Fibroblast of lung (primary cell): ENCODE measurements at regions not wholly inside any gene's neighbourhood (a gene's known extent, or its start where the extent isn't known, plus 50 kb on each side); places are given as distances from the start of the nearest gene placed in this dataset.

Experiments
- EZH2 ChIP-seq: IDR thresholded peaks from 2 replicates; pipeline ENCODE4 v1.5.1; 2012; ENCODE audit warnings: low read length, control low read depth, mild to moderate bottlenecking; ENCODE audit errors: missing control alignments
- TF ChIP-seq, protein P1 (sequence below), 2 donors: IDR thresholded peaks in 1 of 2; conservative IDR thresholded peaks in 1 of 2; 1 replicate in 1 of 2; 2 replicates in 1 of 2; pipeline ENCODE4 v1.5.1; 2011 to 2012; ENCODE audit warnings: low read length in 2 of 2, control low read depth in 1 of 2, inconsistent platforms in 1 of 2, low read depth in 1 of 2, mild to moderate bottlenecking in 1 of 2

DNA sequence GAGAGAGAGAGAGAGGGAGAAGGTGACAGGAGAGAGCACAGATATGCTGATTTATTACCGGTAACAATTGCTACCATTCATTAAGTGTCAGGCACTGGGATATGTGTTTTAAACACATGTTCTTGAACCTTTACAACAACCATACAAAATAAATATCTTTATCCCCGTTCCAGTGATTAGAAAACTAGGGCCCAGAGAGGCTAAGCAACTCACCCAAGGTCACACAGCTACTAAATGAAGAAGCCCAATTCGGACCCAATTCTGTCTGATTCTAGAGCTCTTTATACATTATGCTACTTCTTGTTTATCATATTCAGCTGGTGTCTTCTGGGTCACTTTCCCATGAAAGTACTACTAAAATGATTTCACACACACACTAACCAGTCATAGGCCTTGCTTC is 154.0 kb upstream of the RAG2 start:
- TF ChIP-seq EZH2 = no peak
- TF ChIP-seq, protein P1, sequence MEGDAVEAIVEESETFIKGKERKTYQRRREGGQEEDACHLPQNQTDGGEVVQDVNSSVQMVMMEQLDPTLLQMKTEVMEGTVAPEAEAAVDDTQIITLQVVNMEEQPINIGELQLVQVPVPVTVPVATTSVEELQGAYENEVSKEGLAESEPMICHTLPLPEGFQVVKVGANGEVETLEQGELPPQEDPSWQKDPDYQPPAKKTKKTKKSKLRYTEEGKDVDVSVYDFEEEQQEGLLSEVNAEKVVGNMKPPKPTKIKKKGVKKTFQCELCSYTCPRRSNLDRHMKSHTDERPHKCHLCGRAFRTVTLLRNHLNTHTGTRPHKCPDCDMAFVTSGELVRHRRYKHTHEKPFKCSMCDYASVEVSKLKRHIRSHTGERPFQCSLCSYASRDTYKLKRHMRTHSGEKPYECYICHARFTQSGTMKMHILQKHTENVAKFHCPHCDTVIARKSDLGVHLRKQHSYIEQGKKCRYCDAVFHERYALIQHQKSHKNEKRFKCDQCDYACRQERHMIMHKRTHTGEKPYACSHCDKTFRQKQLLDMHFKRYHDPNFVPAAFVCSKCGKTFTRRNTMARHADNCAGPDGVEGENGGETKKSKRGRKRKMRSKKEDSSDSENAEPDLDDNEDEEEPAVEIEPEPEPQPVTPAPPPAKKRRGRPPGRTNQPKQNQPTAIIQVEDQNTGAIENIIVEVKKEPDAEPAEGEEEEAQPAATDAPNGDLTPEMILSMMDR (conservative IDR thresholded peaks at IDR 0.05 in 1 of 2, IDR thresholded peaks at IDR 0.05 in 1 of 2; ENCODE audit: low read depth in 1 of 2, low read length in 2 of 2) = no peak
